ENCODE measurements at regions not wholly inside any gene's neighbourhood (a gene's known extent, or its start where the extent isn't known, plus 50 kb on each side); places are given as distances from the start of the nearest gene placed in this dataset.
"Not testable (repeated sequence)": the region's sequence is repeated elsewhere in the genome, so short reads cannot be mapped to it uniquely, and the experiment has no call there.

DNA sequence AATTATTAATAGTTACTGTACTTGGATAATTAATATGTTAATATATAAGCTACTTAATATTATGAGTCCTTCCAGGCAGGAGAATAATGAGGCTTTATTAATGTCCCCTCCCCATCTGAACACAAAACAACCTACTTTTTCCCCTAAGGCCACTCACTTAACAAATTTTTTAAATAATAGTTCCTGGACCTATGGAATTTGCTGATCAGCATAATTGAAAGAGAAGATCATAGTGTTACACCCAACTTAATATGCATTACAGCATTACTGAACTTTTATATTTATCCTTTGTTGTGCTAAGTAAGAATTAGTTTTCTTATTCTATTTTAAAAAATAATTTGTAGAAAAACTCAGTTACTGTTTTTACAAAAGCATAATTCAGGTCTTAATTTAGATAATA is 1537.7 kb upstream of the GOT2 start:
- no peak for DNase-seq (ENCODE audit: low read depth)

- DNase-seq (ENCODE audit: low read depth) = no peak
Measured at GRCh38 chr16:60271025-60271771, 1537.1 kb upstream of the GOT2 start.

DNA sequence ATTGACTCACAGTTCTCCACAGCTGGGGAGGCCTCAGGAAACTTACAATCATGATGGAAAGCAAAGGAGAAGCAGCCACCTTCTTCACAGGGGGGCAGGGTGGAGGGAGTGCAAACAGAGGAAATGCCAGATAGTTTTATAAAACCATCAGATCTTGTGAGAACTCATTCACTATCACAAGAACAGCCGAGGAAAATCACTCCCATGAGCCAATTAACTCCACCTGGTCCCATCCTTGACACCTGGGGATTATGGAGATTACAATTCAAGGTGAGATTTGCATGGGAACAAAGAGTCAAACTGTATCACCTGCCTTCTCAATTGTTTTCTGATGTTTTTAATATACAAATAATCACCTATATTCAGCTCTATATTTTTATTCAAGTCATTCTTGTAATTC is 1527.3 kb upstream of the GOT2 start:
- DNase-seq (ENCODE audit: low read depth) = no peak

DNA sequence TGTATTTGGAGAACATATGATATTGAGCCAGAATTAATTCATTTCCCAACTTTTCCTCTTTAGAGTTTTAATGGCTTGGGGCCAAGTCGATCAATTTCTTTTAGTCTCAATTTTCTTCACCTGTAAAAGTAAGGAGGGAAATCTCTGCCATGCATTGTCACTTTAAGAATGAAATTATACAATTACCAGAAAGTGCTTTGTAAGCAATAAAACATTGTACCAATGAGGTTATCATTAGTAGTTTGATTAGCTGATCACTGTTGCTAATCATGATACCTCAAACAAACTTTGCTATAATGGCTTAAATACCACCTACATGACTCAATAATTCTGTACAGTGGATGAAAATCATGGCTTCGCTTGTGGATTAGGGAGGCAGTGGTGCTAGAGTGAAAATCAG is 1525.8 kb upstream of the GOT2 start:
- no peak for DNase-seq (ENCODE audit: low read depth)

- no peak for DNase-seq (ENCODE audit: low read depth)
Measured at GRCh38 chr16:60246086-60246485, 1512.0 kb upstream of the GOT2 start.

- no peak for DNase-seq (ENCODE audit: low read depth)
Measured at GRCh38 chr16:60241671-60242070, 1507.6 kb upstream of the GOT2 start.

DNA sequence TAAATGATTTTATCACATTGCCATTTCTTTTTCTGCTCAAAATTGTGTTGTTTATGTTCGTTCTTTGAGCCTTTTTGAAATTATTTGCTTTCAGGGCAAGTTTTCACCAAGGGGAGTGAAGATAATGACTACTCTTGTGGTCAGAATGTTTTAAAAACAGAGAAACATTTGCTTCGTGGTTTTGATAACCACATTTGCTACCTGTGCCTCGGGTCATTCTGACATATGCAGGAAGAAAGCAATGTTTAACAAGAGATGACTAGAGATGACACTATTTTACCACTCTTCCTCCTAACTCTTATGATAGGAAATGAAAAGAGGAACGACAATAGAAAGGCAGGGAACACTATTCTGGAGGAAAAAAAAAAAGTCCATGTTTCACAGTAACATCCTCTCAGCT is 1496.5 kb upstream of the GOT2 start:
- no peak for DNase-seq (ENCODE audit: low read depth)

DNA sequence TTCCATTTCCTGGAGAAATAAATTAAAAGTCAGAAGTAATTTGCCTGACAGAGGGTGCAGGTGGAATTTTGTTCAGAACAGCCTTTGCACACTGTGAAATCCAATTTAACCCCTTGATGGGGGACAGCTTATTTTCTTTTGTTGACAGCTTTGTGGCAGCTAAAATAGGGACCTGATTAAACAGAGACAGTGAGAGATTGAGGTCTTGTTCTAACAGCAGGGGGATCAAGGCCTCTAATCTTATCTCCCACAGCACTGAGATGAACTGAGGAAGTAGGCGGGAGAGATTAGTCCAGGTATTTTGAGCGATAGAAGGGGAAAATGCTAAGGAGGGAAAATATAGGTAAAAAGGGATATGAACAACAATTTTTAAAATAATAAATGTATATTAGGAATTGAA is 1491.4 kb upstream of the GOT2 start:
- DNase-seq (ENCODE audit: low read depth) = no peak

DNA sequence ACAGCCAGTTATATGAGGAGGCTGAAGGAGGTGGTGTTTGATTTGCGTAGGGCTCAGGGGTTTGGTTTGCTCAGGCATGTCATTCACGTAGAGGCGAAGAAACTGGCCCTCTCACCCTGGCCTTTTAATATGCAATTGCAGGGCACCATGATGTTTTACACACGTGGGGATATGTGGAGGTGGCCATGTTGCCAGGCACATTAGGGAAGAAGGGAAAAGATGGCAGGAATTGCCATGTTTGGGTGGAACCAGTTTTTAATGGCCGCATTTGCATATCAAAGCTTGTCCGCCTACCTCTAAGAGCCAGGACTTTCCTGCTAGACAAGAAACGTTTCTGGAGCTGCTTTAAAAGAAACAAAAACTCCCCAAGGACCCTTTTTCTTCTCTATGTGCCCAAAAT is 1483.7 kb upstream of the GOT2 start:
- DNase-seq (ENCODE audit: low read depth) = no peak

DNA sequence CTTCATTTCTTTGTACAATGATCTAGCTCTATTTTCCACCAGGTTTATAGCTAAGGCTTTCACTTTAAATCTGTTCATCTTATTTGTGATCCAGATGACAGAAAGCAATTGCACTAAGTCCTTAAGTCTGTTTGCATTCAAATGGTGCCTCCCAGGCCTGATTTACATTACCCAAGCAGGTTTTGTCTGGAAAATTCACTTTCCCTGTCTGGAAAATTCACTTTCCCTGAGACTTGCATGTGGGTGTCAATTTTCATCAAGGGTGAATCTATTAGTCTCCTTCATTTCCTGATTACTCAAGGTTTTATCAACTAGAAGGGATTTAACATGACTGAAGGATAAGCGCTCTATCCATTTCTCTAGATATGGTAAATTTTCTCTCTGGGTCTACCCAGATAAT is 1480.2 kb upstream of the GOT2 start:
- DNase-seq (ENCODE audit: low read depth) = no peak

GRCh38 chr16:60206516-60206915 is 1472.4 kb upstream of the GOT2 start:
- DNase-seq (ENCODE audit: low read depth) = no peak

DNA sequence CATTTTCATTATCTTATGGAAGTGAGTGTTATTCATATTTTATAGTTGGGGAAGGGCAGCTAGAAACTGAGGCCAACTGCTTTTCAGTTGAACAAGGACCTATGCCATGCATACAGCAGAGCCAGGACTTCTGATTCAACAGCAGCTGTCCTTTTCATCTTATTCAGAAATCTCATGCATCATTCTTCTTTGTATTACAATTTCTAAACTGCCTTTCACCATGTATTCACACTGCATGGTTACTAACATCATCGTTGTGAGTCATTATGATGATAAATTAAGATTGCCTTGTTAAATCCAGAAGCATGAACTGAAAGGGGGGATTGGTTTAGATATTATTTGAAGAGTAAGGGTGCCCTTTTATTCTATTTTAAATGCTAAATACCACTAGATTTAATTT is 1470.1 kb upstream of the GOT2 start:
- DNase-seq (ENCODE audit: low read depth) = no peak

DNA sequence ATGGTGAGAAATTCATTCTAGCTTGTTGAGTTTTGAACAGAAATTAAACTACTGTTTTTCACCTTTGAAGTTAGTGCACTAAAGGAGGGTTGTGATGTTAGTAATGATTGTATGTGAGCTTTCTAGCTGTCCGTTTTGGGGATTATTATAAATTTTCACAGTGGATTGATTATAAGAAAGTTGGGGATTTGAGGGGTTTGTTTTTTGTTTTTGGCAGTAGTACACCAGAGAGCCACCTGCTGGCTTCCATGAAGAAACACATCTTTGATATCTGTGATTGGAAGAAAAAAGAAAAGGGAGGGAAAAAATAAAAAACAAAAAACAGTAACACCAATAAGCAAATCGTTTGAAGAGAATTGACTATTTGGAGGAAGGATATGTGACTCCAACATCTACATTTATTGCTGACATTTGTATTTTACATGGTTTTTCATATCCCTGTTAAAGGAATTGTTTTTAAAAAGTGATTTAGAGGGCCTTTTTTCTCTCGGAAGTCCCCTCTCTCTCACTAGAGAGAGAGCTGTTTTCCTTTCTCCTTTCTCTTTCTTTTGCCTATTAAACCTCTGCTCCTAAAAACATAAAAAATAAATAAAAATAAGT is 1469.5 kb upstream of the GOT2 start:
- no peak for DNase-seq (ENCODE audit: low read depth)

GRCh38 chr16:60200729-60201128 is 1466.6 kb upstream of the GOT2 start:
- not testable (repeated sequence) for DNase-seq (ENCODE audit: low read depth)

GRCh38 chr16:60200161-60200560 is 1466.0 kb upstream of the GOT2 start:
- DNase-seq (ENCODE audit: low read depth) = no peak

DNA sequence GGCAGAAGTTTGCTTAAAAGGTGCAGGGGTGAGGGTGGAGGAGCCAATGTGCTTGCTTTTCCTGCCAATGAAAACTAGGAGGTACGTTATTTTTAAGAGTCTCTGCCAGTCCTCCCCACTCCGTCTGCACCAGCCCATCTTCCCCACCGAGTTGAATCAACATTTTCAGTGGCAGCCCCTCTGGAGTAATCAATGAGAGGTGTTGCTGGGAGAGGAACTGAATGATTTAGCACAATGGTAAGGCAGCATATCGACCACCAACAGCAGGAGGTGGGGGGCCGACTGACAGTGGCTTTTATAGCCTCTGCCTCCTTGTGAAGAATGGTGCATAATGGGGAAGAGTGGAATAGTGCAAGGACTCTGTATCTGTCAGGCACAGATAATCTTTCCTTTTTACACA is 1465.0 kb upstream of the GOT2 start:
- no peak for DNase-seq (ENCODE audit: low read depth)

DNA sequence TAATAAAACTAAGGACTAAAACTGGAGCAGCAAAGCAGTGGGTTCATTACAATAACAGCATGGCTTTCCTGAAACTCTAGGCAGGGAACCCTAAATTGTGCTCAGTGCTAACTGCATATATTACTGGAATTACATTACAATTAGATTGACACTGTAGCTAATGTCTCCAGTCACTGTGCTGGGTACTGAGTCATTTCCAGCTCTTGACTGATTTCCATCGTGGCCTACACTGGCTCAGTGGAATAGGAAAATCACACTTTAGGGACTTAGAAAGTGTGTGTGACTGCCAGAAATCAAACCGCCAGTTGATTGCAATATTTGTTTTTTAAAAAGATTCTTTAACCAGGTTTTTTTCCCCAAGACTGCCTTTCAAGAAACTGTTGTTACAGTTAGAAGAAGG is 1447.4 kb upstream of the GOT2 start:
- DNase-seq (ENCODE audit: low read depth) = no peak

- no peak for DNase-seq (ENCODE audit: low read depth)
Measured at GRCh38 chr16:60180609-60181008, 1446.5 kb upstream of the GOT2 start.

- peak; percentile 25 for DNase-seq (ENCODE audit: low read depth)
Measured at GRCh38 chr16:60170196-60170595, 1436.1 kb upstream of the GOT2 start.

- DNase-seq (ENCODE audit: low read depth) = no peak
Measured at GRCh38 chr16:60166111-60166510, 1432.0 kb upstream of the GOT2 start.

DNA sequence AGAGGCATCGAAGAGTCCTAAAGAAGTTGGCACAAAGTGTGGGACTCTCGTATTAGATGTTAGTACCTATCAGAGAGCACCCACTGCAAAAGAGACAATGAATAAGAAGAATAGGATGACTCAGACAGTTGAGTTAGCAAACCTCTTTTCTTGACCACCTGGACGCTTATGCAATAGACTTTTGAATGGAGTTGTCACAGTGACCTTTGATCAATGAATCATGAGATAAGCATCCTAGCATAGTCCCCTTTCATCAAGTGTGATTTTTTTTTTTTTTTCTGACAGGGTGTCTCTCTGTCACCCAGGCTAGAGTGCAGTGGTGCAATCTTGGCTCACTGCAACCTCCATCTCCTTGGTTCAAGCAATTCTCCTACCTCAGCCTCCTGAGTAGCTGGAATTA is 1417.9 kb upstream of the GOT2 start:
- no peak for DNase-seq (ENCODE audit: low read depth)

DNA sequence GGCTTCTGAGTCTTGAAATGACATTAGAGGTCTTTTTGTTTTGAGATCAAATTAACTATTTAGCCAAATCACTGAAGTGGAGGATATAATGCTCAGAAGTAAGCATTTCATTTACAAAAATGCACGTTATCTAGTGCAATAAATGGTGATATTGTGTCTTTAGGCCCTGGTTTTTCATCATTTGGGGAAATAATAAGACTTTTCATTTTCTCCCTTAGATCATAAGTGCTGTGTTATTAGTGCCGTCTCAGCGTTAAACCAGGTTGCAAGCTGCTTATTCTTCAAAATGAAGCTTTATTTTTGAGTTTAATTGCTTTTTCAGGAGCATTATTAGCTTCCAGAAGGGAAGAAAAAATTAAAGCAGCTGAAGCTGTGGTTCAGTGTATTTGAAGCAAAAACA is 1416.8 kb upstream of the GOT2 start:
- DNase-seq (ENCODE audit: low read depth) = no peak

- DNase-seq (ENCODE audit: low read depth) = no peak
Measured at GRCh38 chr16:60143348-60143705, 1409.2 kb upstream of the GOT2 start.
